Dermis blood vessel endothelial cell (primary cell): ENCODE measurements at regions not wholly inside any gene's neighbourhood (a gene's known extent, or its start where the extent isn't known, plus 50 kb on each side); places are given as distances from the start of the nearest gene placed in this dataset.
A peak's percentile ranks its signal among the peaks of the same experiment; 100 is the strongest.
"Not testable (repeated sequence)": the region's sequence is repeated elsewhere in the genome, so short reads cannot be mapped to it uniquely, and the experiment has no call there.

Experiments used
- DNase-seq: peaks from one replicate; pipeline ENCODE4 v3.0.0; 2010

DNA sequence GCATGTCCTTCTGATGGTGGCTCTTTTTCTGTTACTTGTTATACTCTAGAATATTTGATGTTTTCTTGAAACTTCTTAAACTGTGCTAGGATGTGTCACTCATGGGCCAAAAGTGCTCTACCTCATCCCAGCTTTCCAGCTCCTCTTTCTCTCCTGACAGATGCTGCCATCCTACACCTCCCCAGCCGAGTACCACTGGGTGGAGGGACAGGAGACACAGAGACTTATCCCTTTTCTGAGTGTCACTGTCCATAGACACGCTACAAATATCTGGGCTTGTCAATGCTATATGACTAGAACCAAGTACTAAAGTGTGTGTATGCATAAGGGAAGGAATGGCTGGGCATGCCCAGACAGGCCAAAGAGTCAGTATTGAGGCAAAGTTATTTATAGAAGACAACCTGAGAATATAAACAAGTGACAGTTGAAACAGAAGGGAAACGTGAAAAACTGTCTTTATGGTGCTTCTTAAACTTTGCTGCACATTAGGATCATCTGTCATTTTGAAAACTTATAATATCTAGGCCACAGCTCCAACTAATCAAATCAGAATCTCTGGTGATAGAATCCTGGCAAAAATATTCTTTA is 188.0 kb downstream of the CARTPT start:
- DNase-seq: no peak

DNA sequence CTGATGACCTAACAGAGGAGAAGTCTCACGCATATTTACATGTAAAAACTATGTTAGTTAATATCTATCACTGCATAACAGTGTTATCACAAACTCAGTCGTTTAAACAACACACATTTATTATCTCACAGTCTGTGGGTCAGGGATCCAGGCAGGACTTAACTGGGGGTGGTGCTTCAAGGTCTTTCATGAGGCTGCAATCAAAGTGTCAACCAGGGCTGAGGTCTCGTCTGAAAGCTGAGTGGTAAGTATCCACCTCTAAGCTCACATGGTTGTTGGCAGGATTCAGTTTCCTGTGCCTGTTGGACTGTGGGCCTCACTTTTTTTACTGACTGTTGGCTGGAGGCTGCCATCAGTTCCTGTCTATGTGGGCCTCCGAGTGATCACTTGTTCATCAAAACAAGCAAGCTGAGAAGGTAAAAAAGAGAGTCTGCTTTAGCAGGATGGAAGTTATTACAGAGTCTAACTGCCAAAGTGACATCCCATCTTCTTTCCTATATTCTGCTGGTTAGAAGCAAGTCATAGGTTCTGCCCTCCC is 188.6 kb downstream of the CARTPT start:
- DNase-seq: no peak

DNA sequence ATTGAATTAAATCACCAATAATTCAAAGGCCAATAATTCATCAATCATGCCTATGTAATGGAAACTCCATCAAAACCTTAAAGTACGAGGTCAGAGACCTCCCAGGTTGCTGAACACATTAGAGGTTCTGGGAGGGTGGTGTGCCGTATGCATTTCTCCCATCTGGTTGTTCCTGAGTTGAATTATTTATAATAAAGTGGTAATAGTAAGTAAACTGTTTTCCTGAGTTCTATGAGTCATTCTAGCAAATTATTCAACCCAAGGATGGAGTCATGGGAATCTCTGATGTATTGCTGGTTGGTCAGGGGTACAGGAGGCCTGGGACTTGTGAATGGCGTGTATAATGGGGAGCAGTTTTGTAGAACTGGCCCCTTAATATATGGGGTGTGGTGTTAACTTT is 191.7 kb downstream of the CARTPT start:
- DNase-seq: no peak

DNA sequence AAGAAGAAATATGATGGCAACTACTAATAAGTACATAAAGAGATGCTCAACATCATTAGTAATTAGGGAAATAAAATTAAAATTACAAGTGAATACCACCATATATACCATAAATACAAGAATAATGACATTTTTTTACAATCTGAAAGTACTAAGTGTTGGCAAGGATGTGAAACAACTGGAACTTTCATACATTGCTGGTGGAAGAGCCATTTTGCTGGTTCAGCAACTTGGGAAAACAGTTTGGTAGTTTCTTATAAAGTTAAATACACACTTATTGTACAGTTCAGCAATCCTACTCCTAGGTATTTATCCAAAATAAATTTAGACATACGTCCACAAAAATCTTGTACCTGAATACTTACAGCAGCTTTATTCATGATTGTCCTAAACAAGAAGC is 192.9 kb downstream of the CARTPT start:
- no peak for DNase-seq

DNA sequence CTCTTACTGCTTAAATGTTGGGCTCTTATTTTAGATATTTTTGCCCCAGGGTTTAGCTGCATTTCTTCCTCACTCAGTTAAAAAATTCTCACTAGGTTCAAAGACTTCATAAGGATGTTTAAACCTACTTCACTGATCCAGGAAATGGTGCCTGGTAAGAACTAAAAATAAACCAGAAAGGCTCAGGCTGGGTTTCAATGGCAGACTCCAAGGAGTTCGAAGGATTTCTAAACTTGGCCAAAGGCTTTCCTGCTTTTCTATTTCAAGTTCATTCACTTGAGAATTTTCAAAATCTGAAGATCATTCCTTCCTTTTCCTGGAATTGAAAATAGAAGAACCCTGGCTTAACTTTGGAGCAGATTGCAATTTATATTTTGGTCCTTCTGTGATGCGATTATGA is 193.0 kb upstream of the MAP1B start:
- DNase-seq: no peak

DNA sequence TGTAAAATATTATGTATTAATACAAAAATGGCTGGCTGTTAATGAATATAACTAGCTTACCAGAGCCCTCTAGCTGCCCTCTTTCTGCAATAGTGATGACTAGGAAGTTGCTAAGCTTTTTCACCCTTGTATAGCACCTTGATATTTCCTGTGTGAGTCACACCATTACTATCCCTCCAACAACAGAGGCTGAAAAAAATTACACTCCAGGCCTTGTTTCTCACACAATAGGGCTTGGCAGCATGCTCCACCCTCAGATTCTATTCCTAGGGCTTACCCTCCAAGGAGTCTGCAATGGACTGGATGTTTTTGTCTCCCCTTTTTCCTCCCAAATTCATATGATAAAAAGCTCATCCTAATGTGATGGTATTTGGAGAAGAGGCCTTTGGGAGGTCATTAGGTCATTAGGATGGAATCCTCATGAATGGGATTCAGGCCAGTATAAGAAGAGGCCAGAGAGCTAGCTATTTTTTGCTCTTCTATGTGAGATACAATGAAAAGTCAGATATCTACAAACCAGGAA is 184.6 kb upstream of the MAP1B start:
- peak; percentile 90 for DNase-seq

DNA sequence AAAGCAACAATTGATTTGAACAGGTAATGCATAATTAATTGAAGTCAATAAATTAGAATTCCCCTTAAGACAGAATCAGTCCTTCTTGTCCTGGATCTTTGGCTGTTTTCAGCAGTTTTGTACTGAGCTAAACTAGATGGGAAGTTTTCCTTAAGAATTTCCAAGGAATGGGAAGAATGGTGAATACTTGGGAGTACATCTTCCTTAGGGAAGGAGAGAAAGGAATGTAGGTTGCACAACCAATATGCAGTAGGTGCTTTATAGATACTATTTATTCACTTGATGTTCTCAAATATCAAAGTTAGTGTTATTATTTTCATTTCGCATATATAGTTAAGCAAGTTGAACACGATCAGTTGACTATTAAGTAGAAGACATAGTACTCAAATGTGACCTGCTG is 183.5 kb upstream of the MAP1B start:
- DNase-seq: no peak

DNA sequence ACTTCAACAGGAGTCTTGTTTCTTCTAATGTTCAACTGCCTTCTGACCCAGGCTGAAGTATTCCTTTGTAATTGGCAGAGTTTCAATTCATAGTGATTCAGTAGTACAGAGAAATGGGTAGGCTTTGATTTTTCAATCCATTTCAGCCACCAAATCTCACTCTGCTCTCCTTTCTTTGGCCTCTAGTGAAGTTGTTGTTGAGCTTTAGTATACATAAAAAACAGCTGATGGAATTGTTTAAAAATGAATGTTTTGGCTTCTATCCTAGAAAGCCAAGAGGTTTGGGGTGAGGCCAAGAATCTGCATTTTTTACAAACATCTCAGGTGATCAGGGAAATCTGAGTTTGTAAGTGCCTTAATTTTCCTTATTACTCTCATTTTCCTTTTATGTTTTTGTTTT is 182.9 kb upstream of the MAP1B start:
- DNase-seq: no peak

DNA sequence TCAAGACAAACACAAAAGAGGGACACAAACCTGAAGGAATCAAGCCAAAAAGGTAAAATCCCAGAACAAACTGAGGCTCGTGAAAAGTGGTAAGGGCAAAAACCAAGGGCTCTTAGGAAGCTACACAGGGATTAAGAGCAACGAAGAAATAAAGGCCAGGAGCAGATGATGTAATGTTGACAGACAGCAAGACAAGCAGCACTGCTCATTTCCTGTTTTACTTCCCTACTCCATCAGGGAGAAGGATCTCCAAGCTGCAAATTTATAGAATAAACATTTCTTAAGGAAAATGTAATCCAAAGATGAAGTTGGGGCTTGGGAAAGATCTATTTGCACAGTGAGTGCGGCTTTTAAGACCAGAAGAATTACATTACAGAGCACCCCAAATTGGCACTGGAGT is 182.3 kb upstream of the MAP1B start:
- peak; percentile 68 for DNase-seq

DNA sequence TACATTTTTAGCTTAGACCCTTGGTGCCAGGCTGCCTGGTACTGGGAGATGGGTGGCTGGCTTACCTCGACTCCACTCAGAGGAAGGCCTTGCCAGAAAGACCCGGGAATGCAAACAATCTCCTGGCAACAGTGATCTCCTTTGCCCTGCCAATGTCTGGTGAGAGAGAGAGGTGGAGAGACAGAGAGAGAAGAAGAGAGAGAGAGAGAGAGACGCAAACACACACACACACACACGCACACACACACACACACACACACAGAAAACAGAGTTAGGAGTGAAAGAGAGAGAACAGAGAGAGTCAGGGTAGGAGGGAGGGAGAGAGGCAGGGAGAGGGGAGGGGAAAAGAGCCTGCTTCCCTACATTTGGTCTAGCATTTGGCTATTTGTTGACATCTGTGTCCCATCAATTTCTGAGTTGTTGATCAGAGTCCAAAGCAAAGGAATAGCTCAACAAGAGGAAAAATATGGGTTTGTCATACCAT is 181.6 kb upstream of the MAP1B start:
- DNase-seq: no peak

DNA sequence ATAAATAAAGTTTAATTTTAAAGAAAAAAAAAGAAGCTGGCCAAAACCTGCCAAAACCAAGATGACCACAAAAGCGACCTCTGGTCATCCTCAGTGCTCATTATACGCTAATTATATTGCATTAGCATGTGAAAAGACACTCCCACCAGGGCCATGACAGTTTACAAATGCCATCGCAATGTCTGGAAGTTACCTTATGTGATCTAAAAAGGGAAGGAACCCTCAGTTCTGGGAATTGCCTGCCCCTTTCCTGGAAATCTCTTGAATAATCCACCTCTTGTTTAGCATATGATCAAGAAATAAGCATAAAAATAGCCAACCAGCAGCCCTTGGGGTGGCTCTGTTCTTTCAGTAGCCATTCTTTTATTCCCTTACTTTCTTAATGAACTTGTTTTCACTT is 178.3 kb upstream of the MAP1B start:
- no peak for DNase-seq

DNA sequence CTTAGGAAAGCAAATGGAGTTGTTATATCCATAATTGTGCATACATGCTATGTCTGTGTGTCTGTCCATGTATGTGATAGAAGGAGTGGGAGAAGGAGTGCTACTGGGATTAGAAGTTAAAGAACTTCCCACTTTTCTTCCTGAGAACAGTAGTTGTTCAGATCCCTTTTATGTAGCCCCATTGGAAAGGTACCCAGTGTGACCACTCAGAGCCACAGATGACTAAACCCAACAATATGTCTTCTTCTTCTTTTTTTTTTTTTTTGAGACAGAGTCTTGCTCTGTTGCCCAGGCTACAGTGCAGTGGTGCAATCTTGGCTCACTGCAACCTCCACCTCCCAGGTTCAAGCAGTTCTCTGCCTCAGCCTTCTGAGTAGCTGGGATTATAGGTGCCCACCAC is 176.7 kb upstream of the MAP1B start:
- not testable (repeated sequence) for DNase-seq

DNA sequence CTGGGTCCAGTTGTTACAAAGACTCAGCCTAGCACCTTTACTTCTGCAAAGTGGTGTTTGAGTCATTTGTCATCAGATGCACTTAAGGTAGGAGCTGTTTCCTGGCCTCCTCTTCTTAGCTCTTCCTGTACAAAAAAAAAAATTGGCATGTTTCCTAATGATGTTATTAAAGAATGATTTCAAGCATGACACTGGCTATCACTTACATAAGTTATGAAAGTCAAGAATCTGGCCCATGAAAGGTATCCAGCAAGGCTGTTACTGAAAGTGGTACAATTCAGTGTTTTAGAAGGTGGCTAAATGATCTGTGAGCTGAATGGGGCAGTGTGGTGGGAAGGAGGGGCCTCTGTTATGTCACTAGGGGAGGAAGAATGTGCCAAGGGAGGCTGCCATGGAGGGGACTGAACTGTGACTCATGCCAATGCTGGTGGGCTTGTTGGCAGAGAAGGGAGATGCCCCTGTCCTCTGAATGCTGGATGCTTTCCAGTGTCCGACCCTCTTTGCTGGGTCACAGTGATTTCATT is 175.1 kb upstream of the MAP1B start:
- peak; percentile 50 for DNase-seq

DNA sequence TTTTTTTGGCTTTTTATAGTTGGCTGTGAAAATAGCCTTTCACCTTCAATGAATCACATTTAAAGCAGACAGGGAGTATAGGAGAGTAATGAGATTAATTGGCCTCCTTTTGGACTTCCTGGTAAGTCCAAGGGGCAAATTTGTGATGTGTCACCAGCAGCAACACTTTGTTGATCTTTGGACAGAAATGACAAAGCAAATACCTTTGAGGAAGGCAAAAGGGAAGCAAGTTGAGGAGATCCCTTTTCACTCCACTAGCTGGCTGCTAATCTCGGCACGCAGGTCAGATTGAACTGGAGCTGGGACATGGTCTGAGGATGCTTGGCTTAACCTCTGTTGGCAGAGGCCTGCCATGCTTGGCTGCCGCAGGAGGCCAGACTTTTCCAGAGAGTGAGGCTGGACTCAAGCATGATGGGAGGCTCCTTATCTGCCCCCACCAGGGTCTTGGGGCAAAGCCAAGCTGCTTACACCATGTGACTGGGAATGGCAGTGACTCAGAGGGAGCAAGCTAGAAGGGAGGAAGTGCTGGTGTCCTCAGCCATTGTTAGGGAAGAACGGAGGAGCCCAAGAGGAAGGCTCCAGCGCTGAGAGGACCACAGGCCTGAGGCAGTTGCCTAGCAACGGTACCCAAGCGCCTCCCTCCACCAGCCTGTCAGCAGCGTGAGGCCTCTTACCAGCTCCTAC is 174.5 kb upstream of the MAP1B start:
- DNase-seq: peak; percentile 89

DNA sequence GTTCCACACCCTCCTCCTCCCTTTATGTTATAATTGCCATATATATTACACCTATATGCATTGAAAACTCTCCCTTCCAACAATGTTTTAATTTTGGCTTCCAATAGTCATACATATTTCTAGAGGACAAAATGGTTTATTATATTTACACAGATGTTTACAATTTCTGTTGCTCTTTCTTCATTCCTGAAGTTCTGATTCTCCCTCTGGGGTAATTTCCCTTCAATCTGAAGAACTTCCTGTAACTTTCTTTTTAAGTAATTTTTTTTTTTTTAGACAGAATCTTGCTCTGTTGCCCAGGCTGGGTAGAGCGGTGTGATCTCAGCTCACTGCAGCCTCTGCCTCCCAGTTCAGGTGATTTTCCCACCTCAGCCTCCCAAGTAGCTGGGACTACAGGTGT is 173.0 kb upstream of the MAP1B start:
- DNase-seq: no peak

DNA sequence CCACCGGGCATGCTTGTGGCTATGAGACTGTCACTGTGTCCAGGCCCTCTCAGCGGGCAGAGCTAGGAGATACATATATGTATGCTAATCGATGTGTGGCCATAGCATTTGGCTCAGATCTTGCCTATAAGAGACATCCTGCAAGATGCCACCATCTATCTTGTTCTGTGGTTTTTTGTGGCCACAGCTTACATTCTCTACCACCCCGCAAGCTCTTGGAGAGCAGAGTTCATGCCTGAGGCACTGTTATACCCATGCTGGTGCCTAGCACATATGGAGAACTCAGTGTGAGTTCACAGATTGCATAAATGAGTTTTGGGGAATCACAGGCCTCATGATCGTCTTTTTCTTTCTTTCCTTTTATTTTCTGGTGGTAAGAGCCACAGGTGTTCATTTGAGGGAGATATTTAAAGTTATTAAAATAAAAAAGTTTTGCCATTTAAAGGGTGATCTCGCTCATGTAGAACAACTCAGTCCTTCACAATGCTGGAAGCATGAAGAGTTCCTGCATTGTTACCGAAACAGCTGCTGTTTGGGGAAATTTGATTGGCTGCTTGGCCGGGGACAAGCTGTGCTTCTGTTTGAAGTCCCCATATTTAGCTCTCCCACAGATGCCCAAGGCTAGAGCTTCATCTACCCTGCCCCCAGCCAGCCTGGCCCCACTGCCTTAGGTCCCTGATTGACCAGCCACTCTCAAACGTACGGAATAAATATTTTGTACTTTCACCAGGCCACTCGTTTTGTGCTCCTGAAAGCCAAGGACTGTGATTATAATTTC is 169.2 kb upstream of the MAP1B start:
- DNase-seq: no peak

DNA sequence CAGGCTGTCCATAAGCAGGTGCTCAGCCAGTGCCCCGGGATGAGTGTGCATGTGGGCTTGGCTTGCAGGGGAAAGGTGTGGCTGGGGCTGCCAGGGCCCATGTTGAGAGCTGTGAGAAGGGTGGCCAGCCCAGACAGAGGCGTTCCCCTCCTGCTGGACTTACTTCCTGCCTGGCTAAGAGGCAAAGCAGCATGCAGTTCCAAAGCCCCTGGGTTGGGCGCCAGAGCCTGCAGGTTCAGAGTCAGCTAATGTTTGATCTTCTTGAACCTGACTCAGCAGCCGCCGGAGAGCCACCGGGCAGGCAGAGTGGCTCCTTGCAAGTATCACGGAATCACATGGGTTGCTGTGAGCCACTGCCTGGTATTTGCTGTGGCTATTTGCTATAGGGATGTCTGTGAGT is 168.4 kb upstream of the MAP1B start:
- no peak for DNase-seq

DNA sequence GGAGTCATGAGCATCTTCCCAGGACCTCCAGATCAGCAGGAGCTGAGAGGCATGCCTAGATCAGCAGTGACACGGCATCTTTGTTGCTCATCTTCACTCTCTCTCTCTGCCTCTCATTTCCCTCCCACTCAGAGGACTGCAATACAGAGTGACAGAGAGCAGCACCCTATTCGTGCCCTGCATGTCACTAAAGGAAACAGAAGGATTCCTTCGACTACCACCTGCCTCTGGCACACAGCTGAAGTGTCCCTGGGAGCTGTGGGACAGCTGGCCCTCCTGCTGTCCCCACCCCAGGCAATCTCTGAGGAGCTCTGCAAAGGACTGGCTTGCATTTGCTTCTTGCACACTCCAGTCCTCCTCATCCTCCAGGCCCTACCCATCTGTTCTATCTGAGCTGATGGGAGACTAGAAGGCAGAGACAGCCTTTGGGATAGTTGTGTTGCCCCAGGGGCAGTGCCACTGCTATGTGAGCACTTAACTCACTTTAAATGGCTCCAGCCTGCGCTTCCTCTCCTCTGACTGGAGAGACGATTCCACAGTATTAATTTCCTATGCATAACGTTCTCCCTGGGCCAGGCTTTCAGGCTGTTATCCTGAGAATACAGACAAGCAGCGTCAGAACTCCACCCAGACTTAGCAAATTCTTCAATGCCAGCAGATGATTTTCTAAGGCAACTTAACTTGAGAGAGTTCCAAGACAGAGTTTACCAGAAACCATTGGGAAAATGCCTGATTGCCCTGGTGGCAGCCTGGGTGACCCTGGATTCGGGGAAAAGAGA is 167.6 kb upstream of the MAP1B start:
- no peak for DNase-seq

DNA sequence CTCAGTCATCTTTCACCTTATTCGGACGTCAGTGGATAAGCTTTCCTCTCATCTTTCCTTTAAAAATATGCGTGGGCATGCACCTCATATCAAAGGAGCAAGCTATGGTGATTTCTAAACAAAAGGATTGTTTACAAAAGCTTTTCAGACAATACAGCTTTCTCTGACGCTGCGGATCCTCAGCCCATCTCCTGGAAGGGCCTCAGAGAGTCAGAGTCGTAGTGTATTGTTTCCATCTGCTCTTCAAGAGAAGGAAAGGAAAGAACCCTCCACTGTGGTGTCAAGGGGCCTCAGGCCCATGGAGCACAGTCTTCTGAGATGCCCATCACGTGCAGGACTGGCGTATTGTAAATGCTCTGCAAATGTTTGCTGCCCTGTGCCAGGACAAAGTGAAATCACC is 163.4 kb upstream of the MAP1B start:
- no peak for DNase-seq

DNA sequence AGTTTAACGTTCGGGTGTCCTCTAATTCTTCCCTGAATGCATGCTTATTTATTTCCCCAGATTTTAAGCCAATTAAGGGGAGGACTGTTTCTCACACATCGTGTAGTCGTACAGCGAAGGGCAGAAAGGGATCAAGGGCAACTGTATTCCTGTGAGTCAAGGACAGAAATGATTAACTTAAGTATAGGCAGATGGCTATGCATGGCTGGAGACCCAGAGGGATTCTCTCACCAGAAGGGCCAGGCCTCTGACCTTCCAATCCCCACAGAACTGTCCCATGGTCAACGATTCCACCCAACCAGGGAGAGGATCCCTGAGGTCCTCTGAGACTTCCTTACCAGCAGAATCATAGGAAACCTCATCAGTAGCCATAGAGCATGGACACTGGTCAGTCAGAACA is 161.8 kb upstream of the MAP1B start:
- DNase-seq: no peak

DNA sequence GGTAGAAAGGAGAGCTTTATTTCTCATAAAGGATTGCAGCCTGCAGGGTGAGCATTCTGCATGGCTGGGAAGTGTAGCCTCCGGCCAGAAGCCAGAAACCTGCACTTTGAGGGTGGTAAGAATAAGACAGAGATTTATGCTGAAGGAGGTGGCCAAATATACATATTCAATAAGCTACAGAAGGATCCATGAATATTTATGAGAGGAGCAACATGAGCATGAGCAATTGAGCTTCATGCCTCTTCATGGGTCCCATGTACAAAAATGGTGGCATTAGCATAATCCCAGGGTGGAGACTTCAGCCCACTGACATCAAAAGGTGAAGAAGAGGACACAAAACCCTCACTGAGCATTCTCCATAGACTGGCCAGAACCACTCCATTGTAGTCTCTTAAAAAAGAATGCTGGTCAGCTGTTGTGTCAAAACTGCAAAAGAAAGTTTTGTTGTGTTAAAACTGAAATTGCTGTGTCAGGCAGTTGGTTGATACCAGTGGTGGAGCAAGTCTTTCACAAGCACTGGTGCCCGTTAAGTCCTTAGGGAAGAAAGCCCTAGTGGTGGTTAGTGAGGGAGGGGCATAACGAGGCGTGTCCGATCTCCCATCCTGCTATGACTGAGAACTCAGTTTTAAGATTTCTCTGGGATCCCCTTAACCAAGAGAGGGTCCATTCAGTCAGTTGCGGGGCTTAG is 160.8 kb upstream of the MAP1B start:
- DNase-seq: no peak

DNA sequence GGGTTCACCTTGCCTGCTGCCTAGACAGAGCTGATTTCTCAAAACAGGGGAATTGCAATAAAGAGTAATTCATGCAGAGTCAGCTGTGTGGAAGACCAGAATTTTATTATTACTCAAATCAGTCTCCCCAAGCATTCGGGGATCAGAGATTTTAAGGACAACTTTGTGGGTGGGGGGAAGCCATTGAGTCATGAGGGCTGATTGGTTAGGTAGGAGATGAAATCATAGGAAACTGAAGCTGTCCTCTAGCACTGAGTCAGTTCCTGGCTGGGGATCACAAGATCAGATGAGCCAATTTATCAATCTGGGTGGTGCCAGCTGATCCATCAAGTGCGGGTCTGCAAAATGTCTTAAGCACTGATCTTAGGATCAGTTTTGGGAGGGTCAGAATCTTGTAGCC is 159.1 kb upstream of the MAP1B start:
- peak; percentile 5 for DNase-seq
